ENCODE measurements at regions not wholly inside any gene's neighbourhood (a gene's known extent, or its start where the extent isn't known, plus 50 kb on each side); places are given as distances from the start of the nearest gene placed in this dataset.

DNA sequence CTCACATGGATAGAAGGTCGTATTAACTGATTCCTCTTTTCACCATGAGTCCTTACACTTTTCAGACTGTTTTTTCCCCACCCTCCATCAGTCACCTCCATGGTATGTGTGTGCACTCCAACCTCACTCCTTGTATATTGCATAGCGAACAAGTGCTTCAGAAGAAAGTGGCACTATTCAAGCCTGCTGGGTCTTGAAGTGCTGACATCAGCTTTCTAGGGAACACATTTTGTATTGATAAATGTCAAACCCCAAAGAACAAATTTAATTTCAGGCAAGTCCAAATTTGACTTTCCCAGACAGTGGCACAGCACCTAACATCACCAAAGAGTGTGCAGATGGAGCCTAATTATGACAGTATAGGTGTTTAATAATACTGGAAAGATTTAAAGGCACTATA lies 617.4 kb upstream of the STXBP6 start:
- no peak overlapping the region for H3K4me3 ChIP-seq (ENCODE audit: low read length)
- TF ChIP-seq, protein P1, sequence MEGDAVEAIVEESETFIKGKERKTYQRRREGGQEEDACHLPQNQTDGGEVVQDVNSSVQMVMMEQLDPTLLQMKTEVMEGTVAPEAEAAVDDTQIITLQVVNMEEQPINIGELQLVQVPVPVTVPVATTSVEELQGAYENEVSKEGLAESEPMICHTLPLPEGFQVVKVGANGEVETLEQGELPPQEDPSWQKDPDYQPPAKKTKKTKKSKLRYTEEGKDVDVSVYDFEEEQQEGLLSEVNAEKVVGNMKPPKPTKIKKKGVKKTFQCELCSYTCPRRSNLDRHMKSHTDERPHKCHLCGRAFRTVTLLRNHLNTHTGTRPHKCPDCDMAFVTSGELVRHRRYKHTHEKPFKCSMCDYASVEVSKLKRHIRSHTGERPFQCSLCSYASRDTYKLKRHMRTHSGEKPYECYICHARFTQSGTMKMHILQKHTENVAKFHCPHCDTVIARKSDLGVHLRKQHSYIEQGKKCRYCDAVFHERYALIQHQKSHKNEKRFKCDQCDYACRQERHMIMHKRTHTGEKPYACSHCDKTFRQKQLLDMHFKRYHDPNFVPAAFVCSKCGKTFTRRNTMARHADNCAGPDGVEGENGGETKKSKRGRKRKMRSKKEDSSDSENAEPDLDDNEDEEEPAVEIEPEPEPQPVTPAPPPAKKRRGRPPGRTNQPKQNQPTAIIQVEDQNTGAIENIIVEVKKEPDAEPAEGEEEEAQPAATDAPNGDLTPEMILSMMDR (IDR thresholded peaks at IDR 0.05; ENCODE audit: insufficient read depth, low read depth, low read length, missing control alignments) = no peak
- DNase-seq (ENCODE audit: low read depth) = no peak

DNA sequence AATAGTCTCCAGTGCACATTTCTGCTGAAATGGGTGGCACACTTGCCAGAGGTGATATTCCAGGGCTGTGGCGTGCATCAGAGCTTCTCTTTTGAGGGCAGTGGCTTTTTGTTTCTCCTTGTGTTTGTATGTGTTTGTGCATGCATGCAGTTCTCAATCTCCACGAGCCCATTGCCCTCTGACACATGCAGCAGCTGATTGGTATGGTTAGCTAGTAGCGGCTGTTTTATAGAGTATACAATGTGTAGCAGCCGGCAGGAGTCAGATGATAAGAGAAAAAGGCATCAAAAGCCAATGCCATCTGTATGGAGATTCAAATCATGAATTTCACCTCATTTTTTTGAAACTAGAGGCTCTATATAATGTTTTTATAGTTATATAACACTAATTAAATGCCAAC lies 616.9 kb upstream of the STXBP6 start:
- H3K4me3 ChIP-seq (ENCODE audit: low read length) = no peak overlapping the region
- TF ChIP-seq, protein P1 (IDR thresholded peaks at IDR 0.05; ENCODE audit: insufficient read depth, low read depth, low read length, missing control alignments) = no peak
- no peak for DNase-seq (ENCODE audit: low read depth)

DNA sequence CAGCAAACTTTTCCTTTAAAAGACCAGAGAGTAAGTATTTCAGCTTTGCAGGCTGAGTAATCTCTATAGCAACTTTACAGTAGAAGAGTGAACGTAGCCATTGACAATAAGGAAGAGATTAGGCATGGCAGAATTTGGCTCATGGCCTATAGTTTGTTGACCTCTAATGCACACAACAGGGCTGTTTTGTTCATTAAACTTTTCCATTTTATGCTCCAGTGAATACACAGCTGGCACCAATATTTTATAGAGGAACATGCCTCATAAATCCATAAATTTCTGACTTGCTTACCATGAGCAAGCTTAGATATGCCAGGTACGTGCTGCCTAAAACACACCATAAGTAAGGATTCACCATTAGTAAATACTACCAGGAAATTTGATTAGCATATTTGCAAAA lies 609.0 kb upstream of the STXBP6 start:
- TF ChIP-seq, protein P1 (IDR thresholded peaks at IDR 0.05; ENCODE audit: insufficient read depth, low read depth, low read length, missing control alignments) = no peak
- H3K4me3 ChIP-seq (ENCODE audit: low read length) = no peak overlapping the region
- DNase-seq (ENCODE audit: low read depth) = no peak

DNA sequence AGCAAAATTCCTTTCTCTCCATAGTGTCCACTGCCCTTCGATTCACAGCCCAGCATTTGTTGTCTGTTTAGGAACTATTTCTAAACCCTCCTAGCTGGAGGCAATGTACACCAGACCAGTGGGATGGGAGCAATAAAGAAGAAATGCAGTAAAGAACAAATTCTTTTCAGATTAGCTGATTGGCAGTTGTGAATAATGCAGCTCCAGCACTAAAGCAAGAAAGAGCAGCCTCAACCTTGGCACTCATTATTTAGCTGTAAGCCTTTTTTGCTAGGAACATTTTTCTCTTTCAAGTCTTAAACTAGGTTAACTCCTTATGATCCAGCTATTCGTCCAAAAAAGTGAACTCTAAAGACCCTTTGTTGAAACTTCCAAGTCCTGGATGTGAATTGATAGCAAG lies 580.5 kb upstream of the STXBP6 start:
- H3K4me3 ChIP-seq (ENCODE audit: low read length) = no peak overlapping the region
- TF ChIP-seq, protein P1 (IDR thresholded peaks at IDR 0.05; ENCODE audit: insufficient read depth, low read depth, low read length, missing control alignments) = no peak
- no peak for DNase-seq (ENCODE audit: low read depth)

DNA sequence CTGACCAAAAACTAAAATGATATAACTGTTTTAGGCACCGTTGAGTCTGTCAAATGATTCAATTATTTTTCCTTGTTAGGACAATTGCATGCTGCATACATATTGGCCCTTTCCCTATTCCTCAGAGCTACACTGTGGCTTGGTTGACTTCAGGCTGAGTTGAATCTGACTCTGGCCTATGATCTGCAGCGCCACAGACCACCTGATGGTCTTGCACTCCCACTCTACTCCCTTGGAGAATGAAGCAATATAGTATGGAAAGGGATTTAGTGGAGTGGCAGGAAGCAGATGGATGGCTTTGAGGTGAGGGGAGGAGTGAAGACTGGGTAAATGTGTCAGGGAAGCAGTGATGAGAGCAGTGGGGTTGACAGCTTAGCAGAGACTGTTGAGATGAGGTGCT lies 579.0 kb upstream of the STXBP6 start:
- TF ChIP-seq, protein P1 (IDR thresholded peaks at IDR 0.05; ENCODE audit: insufficient read depth, low read depth, low read length, missing control alignments) = no peak

DNA sequence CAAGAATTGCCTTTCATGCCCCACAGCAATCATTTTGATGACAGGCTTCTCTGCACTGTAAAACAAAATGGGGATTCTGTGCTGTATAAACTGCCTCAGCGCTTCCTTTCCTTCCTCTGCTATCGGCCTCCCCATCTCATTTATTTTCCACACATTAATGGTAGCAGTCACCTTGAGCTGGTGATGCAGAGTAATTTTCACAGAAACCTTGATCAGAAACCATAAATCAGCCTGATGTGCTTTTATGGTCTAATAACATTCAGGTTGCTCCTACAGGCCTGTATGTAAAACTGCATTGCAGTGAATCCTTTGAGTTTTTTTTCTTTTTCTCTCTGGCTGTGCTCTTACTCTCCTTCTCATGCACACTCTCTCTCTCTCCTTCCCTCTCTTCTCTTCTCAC lies 578.4 kb upstream of the STXBP6 start:
- TF ChIP-seq, protein P1 (IDR thresholded peaks at IDR 0.05; ENCODE audit: insufficient read depth, low read depth, low read length, missing control alignments) = no peak
- H3K4me3 ChIP-seq (ENCODE audit: low read length) = no peak overlapping the region

More for the DNA sequence above, 579.0 kb upstream of the STXBP6 start:
- H3K4me3 ChIP-seq (ENCODE audit: low read length) = no peak overlapping the region
- no peak for DNase-seq (ENCODE audit: low read depth)

DNA sequence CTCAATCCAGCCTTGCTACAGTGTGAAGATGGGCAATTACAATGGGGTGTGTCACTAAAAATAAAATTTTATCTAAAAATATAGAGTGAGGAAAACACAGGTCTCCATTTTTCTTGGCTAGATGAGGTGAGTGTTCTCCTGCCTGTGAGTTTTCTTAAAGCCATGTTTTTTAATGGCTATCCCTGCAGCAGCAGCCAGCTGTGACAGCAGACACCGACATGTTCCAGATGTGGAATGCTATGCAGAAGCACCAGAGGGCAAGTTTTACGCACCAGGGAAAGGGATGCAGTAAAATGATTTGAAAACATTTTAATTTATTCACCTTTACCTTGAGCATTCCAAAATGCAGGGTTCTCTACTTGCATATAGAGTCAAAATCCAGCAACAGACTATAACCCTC lies 577.0 kb upstream of the STXBP6 start:
- no peak for DNase-seq (ENCODE audit: low read depth)
- TF ChIP-seq, protein P1 (IDR thresholded peaks at IDR 0.05; ENCODE audit: insufficient read depth, low read depth, low read length, missing control alignments) = no peak
- H3K4me3 ChIP-seq (ENCODE audit: low read length) = no peak overlapping the region

More for the DNA sequence above, 578.4 kb upstream of the STXBP6 start:
- no peak for DNase-seq (ENCODE audit: low read depth)

Data from epithelial cell of esophagus (primary cell).